HG03280 (cell line): ENCODE measurements at regions not wholly inside any gene's neighbourhood (a gene's known extent, or its start where the extent isn't known, plus 50 kb on each side); places are given as distances from the start of the nearest gene placed in this dataset.

Experiments
- ATAC-seq: cut with Tn5 transposase; IDR thresholded peaks from one replicate; pipeline ENCODE4 v1.9.1; 2021; ENCODE audit warnings: mild to moderate bottlenecking, moderate library complexity; ENCODE audit not compliant: unreplicated experiment

- no peak for ATAC-seq
These were observed 211.4 kb upstream of the SMIM21 start for GRCh38 chr18:75638776-75639471.

- ATAC-seq, result no peak
These were observed 210.8 kb upstream of the SMIM21 start for GRCh38 chr18:75638223-75638775.

GRCh38 chr18:75635096-75635495, 207.6 kb upstream of the SMIM21 start:
- ATAC-seq, result no peak

- no peak for ATAC-seq
These were observed 198.5 kb upstream of the SMIM21 start for GRCh38 chr18:75625966-75626365.

GRCh38 chr18:75624869-75625268, 197.4 kb upstream of the SMIM21 start:
- no peak for ATAC-seq

- ATAC-seq, result no peak
These were observed 194.3 kb upstream of the SMIM21 start for GRCh38 chr18:75621818-75622217.

- no peak for ATAC-seq
These were observed 190.6 kb upstream of the SMIM21 start for GRCh38 chr18:75618146-75618545.

GRCh38 chr18:75612456-75612855, 185.0 kb upstream of the SMIM21 start:
- no peak for ATAC-seq

GRCh38 chr18:75607701-75608100, 180.2 kb upstream of the SMIM21 start:
- ATAC-seq, result no peak

GRCh38 chr18:75592527-75592926, 165.0 kb upstream of the SMIM21 start:
- no peak for ATAC-seq

GRCh38 chr18:75588412-75588811, 160.9 kb upstream of the SMIM21 start:
- no peak for ATAC-seq

GRCh38 chr18:75587131-75587530, 159.6 kb upstream of the SMIM21 start:
- ATAC-seq, result no peak

- no peak for ATAC-seq
These were observed 158.8 kb upstream of the SMIM21 start for GRCh38 chr18:75586130-75586889.

GRCh38 chr18:75582940-75583339, 155.4 kb upstream of the SMIM21 start:
- ATAC-seq, result no peak

GRCh38 chr18:75582406-75582821, 154.9 kb upstream of the SMIM21 start:
- ATAC-seq, result no peak

GRCh38 chr18:75581336-75582131, 154.0 kb upstream of the SMIM21 start:
- no peak for ATAC-seq

- ATAC-seq, result no peak
These were observed 146.7 kb upstream of the SMIM21 start for GRCh38 chr18:75574187-75574586.

- no peak for ATAC-seq
These were observed 135.6 kb upstream of the SMIM21 start for GRCh38 chr18:75563150-75563549.

GRCh38 chr18:75562216-75562615, 134.7 kb upstream of the SMIM21 start:
- no peak for ATAC-seq

- no peak for ATAC-seq
These were observed 131.3 kb upstream of the SMIM21 start for GRCh38 chr18:75558790-75559189.

GRCh38 chr18:75556841-75557240, 129.3 kb upstream of the SMIM21 start:
- no peak for ATAC-seq
